ENCODE measurements at regions not wholly inside any gene's neighbourhood (a gene's known extent, or its start where the extent isn't known, plus 50 kb on each side); places are given as distances from the start of the nearest gene placed in this dataset.

GRCh38 chr17:77882481-77883212, 75.9 kb upstream of the TNRC6C start:
- peaks cover 32% of the 10 kb centered on the region for H3K27me3 ChIP-seq (ENCODE audit: insufficient read depth, low read length)

GRCh38 chr17:77883213-77883650, 75.3 kb upstream of the TNRC6C start:
- no peak overlapping the region for H3K27ac ChIP-seq (ENCODE audit: low read depth, low read length)
- H3K27me3 ChIP-seq (ENCODE audit: insufficient read depth, low read length), result peaks cover 28% of the 10 kb centered on the region
- no peaks in the 10 kb centered on the region for H3K36me3 ChIP-seq (ENCODE audit: insufficient read depth, low read length)
- H2AFZ ChIP-seq (ENCODE audit: low read length), result no peak overlapping the region
- no peaks in the 10 kb centered on the region for H3K79me2 ChIP-seq (ENCODE audit: insufficient read depth, low read length)
- no peak for TF ChIP-seq CTCF (IDR thresholded peaks at IDR 0.05; ENCODE audit: extremely low read depth, low read depth, low read length)
- H3K4me3 ChIP-seq (ENCODE audit: insufficient read depth, low read length), result no peak overlapping the region
- peaks cover 9% of the 10 kb centered on the region for H4K20me1 ChIP-seq (ENCODE audit: insufficient read depth, low read length)
- DNase-seq (ENCODE audit: insufficient read length, low spot score, missing footprints), result no peak
- peaks cover 31% of the 10 kb centered on the region for H3K4me1 ChIP-seq (ENCODE audit: insufficient read depth, low read length)
- H3K9me3 ChIP-seq (ENCODE audit: low read depth, low read length), result peaks cover 3% of the 10 kb centered on the region
- H3K4me2 ChIP-seq (ENCODE audit: insufficient read depth, low read length), result no peak overlapping the region

More at GRCh38 chr17:77882481-77883212, 75.9 kb upstream of the TNRC6C start:
- H3K4me3 ChIP-seq (ENCODE audit: insufficient read depth, low read length), result no peak overlapping the region
- DNase-seq (ENCODE audit: insufficient read length, low spot score, missing footprints), result peak; percentile 97
- no peak for TF ChIP-seq CTCF (IDR thresholded peaks at IDR 0.05; ENCODE audit: extremely low read depth, low read depth, low read length)
- peak overlapping the region; percentile 62 for H3K4me2 ChIP-seq (ENCODE audit: insufficient read depth, low read length)
- H4K20me1 ChIP-seq (ENCODE audit: insufficient read depth, low read length), result peaks cover 9% of the 10 kb centered on the region
- peak overlapping the region; percentile 24 for H3K27ac ChIP-seq (ENCODE audit: low read depth, low read length)
- peaks cover 27% of the 10 kb centered on the region for H3K4me1 ChIP-seq (ENCODE audit: insufficient read depth, low read length)
- H3K9me3 ChIP-seq (ENCODE audit: low read depth, low read length), result peaks cover 3% of the 10 kb centered on the region
- H3K79me2 ChIP-seq (ENCODE audit: insufficient read depth, low read length), result no peaks in the 10 kb centered on the region
- H2AFZ ChIP-seq (ENCODE audit: low read length), result no peak overlapping the region
- no peaks in the 10 kb centered on the region for H3K36me3 ChIP-seq (ENCODE audit: insufficient read depth, low read length)

- no peak overlapping the region for H2AFZ ChIP-seq (ENCODE audit: low read length)
- H4K20me1 ChIP-seq (ENCODE audit: insufficient read depth, low read length), result peaks cover 9% of the 10 kb centered on the region
- TF ChIP-seq CTCF (IDR thresholded peaks at IDR 0.05; ENCODE audit: extremely low read depth, low read depth, low read length), result no peak
- H3K9me3 ChIP-seq (ENCODE audit: low read depth, low read length), result no peaks in the 10 kb centered on the region
- no peak overlapping the region for H3K27ac ChIP-seq (ENCODE audit: low read depth, low read length)
- peaks cover 27% of the 10 kb centered on the region for H3K27me3 ChIP-seq (ENCODE audit: insufficient read depth, low read length)
- peaks cover 33% of the 10 kb centered on the region for H3K4me1 ChIP-seq (ENCODE audit: insufficient read depth, low read length)
- no peaks in the 10 kb centered on the region for H3K79me2 ChIP-seq (ENCODE audit: insufficient read depth, low read length)
- H3K36me3 ChIP-seq (ENCODE audit: insufficient read depth, low read length), result no peaks in the 10 kb centered on the region
- H3K4me3 ChIP-seq (ENCODE audit: insufficient read depth, low read length), result no peak overlapping the region
- no peak overlapping the region for H3K4me2 ChIP-seq (ENCODE audit: insufficient read depth, low read length)
- DNase-seq (ENCODE audit: insufficient read length, low spot score, missing footprints), result no peak
These were observed 74.5 kb upstream of the TNRC6C start for GRCh38 chr17:77884019-77884418.

- Histone ChIP-seq H3K79me2 (ENCODE audit: insufficient read depth, low read length) (no peaks in the 10 kb centered on the region), H2AFZ (ENCODE audit: low read length) (no peak overlapping the region), H3K4me1 (ENCODE audit: insufficient read depth, low read length) (peaks cover 33% of the 10 kb centered on the region), H3K27me3 (ENCODE audit: insufficient read depth, low read length) (peaks cover 32% of the 10 kb centered on the region), H3K36me3 (ENCODE audit: insufficient read depth, low read length) (no peaks in the 10 kb centered on the region), H3K9me3 (ENCODE audit: low read depth, low read length) (no peaks in the 10 kb centered on the region), H3K4me3 (ENCODE audit: insufficient read depth, low read length) (no peak overlapping the region), H3K27ac (ENCODE audit: low read depth, low read length) (no peak overlapping the region), H3K4me2 (ENCODE audit: insufficient read depth, low read length) (no peak overlapping the region), H4K20me1 (ENCODE audit: insufficient read depth, low read length) (peaks cover 9% of the 10 kb centered on the region)
- DNase-seq (ENCODE audit: insufficient read length, low spot score, missing footprints), result no peak
- TF ChIP-seq CTCF (IDR thresholded peaks at IDR 0.05; ENCODE audit: extremely low read depth, low read depth, low read length), result no peak
These were observed 73.4 kb upstream of the TNRC6C start for GRCh38 chr17:77884967-77885641.
